ENCODE measurements at regions not wholly inside any gene's neighbourhood (a gene's known extent, or its start where the extent isn't known, plus 50 kb on each side); places are given as distances from the start of the nearest gene placed in this dataset.

- Histone ChIP-seq H3K4me3 (ENCODE audit: low read depth, low read length, poor library complexity, severe bottlenecking) (no peak overlapping the region), H3K4me1 (ENCODE audit: insufficient read depth, low read length, poor library complexity, severe bottlenecking) (no peaks in the 10 kb centered on the region), H3K27me3 (replicated peaks; ENCODE audit: insufficient read depth, low read depth, low read length, poor library complexity) (no peaks in the 10 kb centered on the region), H3K27ac (ENCODE audit: low read depth, low read length, poor library complexity, severe bottlenecking) (no peak overlapping the region), H3K9me3 (ENCODE audit: low read depth, low read length, poor library complexity, severe bottlenecking) (no peaks in the 10 kb centered on the region), H3K36me3 (ENCODE audit: insufficient read depth, low read length, poor library complexity, severe bottlenecking) (no peaks in the 10 kb centered on the region)
- TF ChIP-seq EZH2 (IDR thresholded peaks at IDR 0.05; ENCODE audit: borderline replicate concordance, low read depth, low read length, poor library complexity, severe bottlenecking) = no peak
- no TSS peak for BruUV-seq (replicated peaks)
- ChIA-PET CTCF (no interaction called here), POLR2A (ENCODE audit: low non-redundant PET) (no interaction called here)
- DNase-seq (ENCODE audit: low spot score) = no peak
- intact Hi-C loops (cut with micrococcal nuclease; ENCODE audit: unreplicated experiment) = no loop called here
These were observed 657.9 kb downstream of the EPM2A start for GRCh38 chr6:145077382-145077781.

- Histone ChIP-seq H3K4me3 (ENCODE audit: low read depth, low read length, poor library complexity, severe bottlenecking) (no peak overlapping the region), H3K4me1 (ENCODE audit: insufficient read depth, low read length, poor library complexity, severe bottlenecking) (peaks cover 2% of the 10 kb centered on the region), H3K36me3 (ENCODE audit: insufficient read depth, low read length, poor library complexity, severe bottlenecking) (no peaks in the 10 kb centered on the region), H3K27me3 (replicated peaks; ENCODE audit: insufficient read depth, low read depth, low read length, poor library complexity) (no peaks in the 10 kb centered on the region), H3K9me3 (ENCODE audit: low read depth, low read length, poor library complexity, severe bottlenecking) (no peaks in the 10 kb centered on the region), H3K27ac (ENCODE audit: low read depth, low read length, poor library complexity, severe bottlenecking) (no peak overlapping the region)
- TF ChIP-seq EZH2 (IDR thresholded peaks at IDR 0.05; ENCODE audit: borderline replicate concordance, low read depth, low read length, poor library complexity, severe bottlenecking) (no peak), CTCF (conservative IDR thresholded peaks at IDR 0.05; ENCODE audit: low read depth, low read length) (no peak)
- DNase-seq (ENCODE audit: low spot score) = no peak
- ChIA-PET CTCF (no interaction called here), POLR2A (ENCODE audit: low non-redundant PET) (no interaction called here)
- BruUV-seq (replicated peaks) = no TSS peak
- intact Hi-C loops (cut with micrococcal nuclease; ENCODE audit: unreplicated experiment) = no loop called here
These were observed 654.7 kb downstream of the EPM2A start for GRCh38 chr6:145080651-145081050.

- intact Hi-C loops (cut with micrococcal nuclease; ENCODE audit: unreplicated experiment) = no loop called here
- peaks cover 8% of the 10 kb centered on the region for H3K4me1 ChIP-seq (ENCODE audit: insufficient read depth, low read length, poor library complexity, severe bottlenecking)
- BruUV-seq (replicated peaks) = no TSS peak
- ChIA-PET POLR2A (ENCODE audit: low non-redundant PET) (no interaction called here), CTCF (interaction anchor here (0.6 kb wide), 1 partner anchor 110 kb away, joined by 5 read pairs; no protein-coding TSS in a partner anchor)
- H3K4me3 ChIP-seq (ENCODE audit: low read depth, low read length, poor library complexity, severe bottlenecking) = no peak overlapping the region
- no peaks in the 10 kb centered on the region for H3K36me3 ChIP-seq (ENCODE audit: insufficient read depth, low read length, poor library complexity, severe bottlenecking)
- no peak for DNase-seq (ENCODE audit: low spot score)
- no peak overlapping the region for H3K27ac ChIP-seq (ENCODE audit: low read depth, low read length, poor library complexity, severe bottlenecking)
- TF ChIP-seq CTCF (conservative IDR thresholded peaks at IDR 0.05; ENCODE audit: low read depth, low read length) (no peak), EZH2 (IDR thresholded peaks at IDR 0.05; ENCODE audit: borderline replicate concordance, low read depth, low read length, poor library complexity, severe bottlenecking) (no peak)
- no peaks in the 10 kb centered on the region for H3K9me3 ChIP-seq (ENCODE audit: low read depth, low read length, poor library complexity, severe bottlenecking)
- no peaks in the 10 kb centered on the region for H3K27me3 ChIP-seq (replicated peaks; ENCODE audit: insufficient read depth, low read depth, low read length, poor library complexity)
These were observed 653.6 kb downstream of the EPM2A start for GRCh38 chr6:145081677-145082076.

GRCh38 chr6:145082359-145082758, 653.0 kb downstream of the EPM2A start:
- no peak overlapping the region for H3K4me3 ChIP-seq (ENCODE audit: low read depth, low read length, poor library complexity, severe bottlenecking)
- CTCF ChIA-PET = interaction anchor here (0.6 kb wide), 1 partner anchor 110 kb away, joined by 5 read pairs; no protein-coding TSS in a partner anchor
- BruUV-seq (replicated peaks) = no TSS peak
- H3K9me3 ChIP-seq (ENCODE audit: low read depth, low read length, poor library complexity, severe bottlenecking) = no peaks in the 10 kb centered on the region
- H3K27ac ChIP-seq (ENCODE audit: low read depth, low read length, poor library complexity, severe bottlenecking) = no peak overlapping the region
- peaks cover 8% of the 10 kb centered on the region for H3K4me1 ChIP-seq (ENCODE audit: insufficient read depth, low read length, poor library complexity, severe bottlenecking)
- intact Hi-C loops (cut with micrococcal nuclease; ENCODE audit: unreplicated experiment) = no loop called here
- TF ChIP-seq CTCF (conservative IDR thresholded peaks at IDR 0.05; ENCODE audit: low read depth, low read length) (no peak), EZH2 (IDR thresholded peaks at IDR 0.05; ENCODE audit: borderline replicate concordance, low read depth, low read length, poor library complexity, severe bottlenecking) (no peak)
- no peaks in the 10 kb centered on the region for H3K27me3 ChIP-seq (replicated peaks; ENCODE audit: insufficient read depth, low read depth, low read length, poor library complexity)
- DNase-seq (ENCODE audit: low spot score) = no peak
- H3K36me3 ChIP-seq (ENCODE audit: insufficient read depth, low read length, poor library complexity, severe bottlenecking) = no peaks in the 10 kb centered on the region
- POLR2A ChIA-PET (ENCODE audit: low non-redundant PET) = no interaction called here
